ENCODE measurements at regions not wholly inside any gene's neighbourhood (a gene's known extent, or its start where the extent isn't known, plus 50 kb on each side); places are given as distances from the start of the nearest gene placed in this dataset.
"Not testable (repeated sequence)": the region's sequence is repeated elsewhere in the genome, so short reads cannot be mapped to it uniquely, and the experiment has no call there.

- no peak for DNase-seq (ENCODE audit: low read depth, low spot score)
- H3K4me3 ChIP-seq (ENCODE audit: low read length): no peak overlapping the region
These were observed 85.1 kb downstream of the ARL4C start for GRCh38 chr2:234411793-234412192.

- no peak for DNase-seq (ENCODE audit: low read depth, low spot score)
- no peak overlapping the region for H3K4me3 ChIP-seq (ENCODE audit: low read length)
These were observed 86.4 kb downstream of the ARL4C start for GRCh38 chr2:234410526-234410925.

GRCh38 chr2:234409590-234409989 lies 87.3 kb downstream of the ARL4C start:
- no peak for DNase-seq (ENCODE audit: low read depth, low spot score)

GRCh38 chr2:234406085-234406484 lies 90.8 kb downstream of the ARL4C start:
- no peak overlapping the region for H3K4me3 ChIP-seq (ENCODE audit: low read length)
- no peak for DNase-seq (ENCODE audit: low read depth, low spot score)

More at GRCh38 chr2:234409590-234409989, 87.3 kb downstream of the ARL4C start:
- no peak overlapping the region for H3K4me3 ChIP-seq (ENCODE audit: low read length)

GRCh38 chr2:234405462-234405861 lies 91.4 kb downstream of the ARL4C start:
- no peak for DNase-seq (ENCODE audit: low read depth, low spot score)
- H3K4me3 ChIP-seq (ENCODE audit: low read length): no peak overlapping the region

- no peak overlapping the region for H3K4me3 ChIP-seq (ENCODE audit: low read length)
- no peak for DNase-seq (ENCODE audit: low read depth, low spot score)
These were observed 91.9 kb downstream of the ARL4C start for GRCh38 chr2:234404957-234405356.

GRCh38 chr2:234403751-234404150 lies 93.1 kb downstream of the ARL4C start:
- no peak overlapping the region for H3K4me3 ChIP-seq (ENCODE audit: low read length)
- DNase-seq (ENCODE audit: low read depth, low spot score): no peak

GRCh38 chr2:234403074-234403473 lies 93.8 kb downstream of the ARL4C start:
- no peak for DNase-seq (ENCODE audit: low read depth, low spot score)
- no peak overlapping the region for H3K4me3 ChIP-seq (ENCODE audit: low read length)

- no peak for DNase-seq (ENCODE audit: low read depth, low spot score)
- H3K4me3 ChIP-seq (ENCODE audit: low read length): no peak overlapping the region
These were observed 95.5 kb downstream of the ARL4C start for GRCh38 chr2:234401426-234401825.

GRCh38 chr2:234399451-234400246 lies 97.2 kb downstream of the ARL4C start:
- no peak overlapping the region for H3K4me3 ChIP-seq (ENCODE audit: low read length)
- no peak for DNase-seq (ENCODE audit: low read depth, low spot score)

- H3K4me3 ChIP-seq (ENCODE audit: low read length): no peak overlapping the region
- no peak for DNase-seq (ENCODE audit: low read depth, low spot score)
These were observed 98.3 kb downstream of the ARL4C start for GRCh38 chr2:234398531-234398930.

- peak; percentile 45 for DNase-seq (ENCODE audit: low read depth, low spot score)
These were observed 100.9 kb downstream of the ARL4C start for GRCh38 chr2:234395891-234396420.

GRCh38 chr2:234394450-234394849 lies 102.4 kb downstream of the ARL4C start:
- no peak overlapping the region for H3K4me3 ChIP-seq (ENCODE audit: low read length)
- no peak for DNase-seq (ENCODE audit: low read depth, low spot score)

More at GRCh38 chr2:234395891-234396420, 100.9 kb downstream of the ARL4C start:
- H3K4me3 ChIP-seq (ENCODE audit: low read length): no peak overlapping the region

- H3K4me3 ChIP-seq (ENCODE audit: low read length): no peak overlapping the region
- DNase-seq (ENCODE audit: low read depth, low spot score): no peak
These were observed 103.5 kb downstream of the ARL4C start for GRCh38 chr2:234393354-234393753.

- no peak for DNase-seq (ENCODE audit: low read depth, low spot score)
- no peak overlapping the region for H3K4me3 ChIP-seq (ENCODE audit: low read length)
These were observed 104.8 kb downstream of the ARL4C start for GRCh38 chr2:234392041-234392615.

GRCh38 chr2:234391625-234392024 lies 105.3 kb downstream of the ARL4C start:
- no peak for DNase-seq (ENCODE audit: low read depth, low spot score)
- no peak overlapping the region for H3K4me3 ChIP-seq (ENCODE audit: low read length)

- H3K4me3 ChIP-seq (ENCODE audit: low read length); DNase-seq (ENCODE audit: low read depth, low spot score): not testable (repeated sequence)
These were observed 107.2 kb downstream of the ARL4C start for GRCh38 chr2:234389661-234390060.

GRCh38 chr2:234388591-234388990 lies 108.3 kb downstream of the ARL4C start:
- no peak overlapping the region for H3K4me3 ChIP-seq (ENCODE audit: low read length)
- no peak for DNase-seq (ENCODE audit: low read depth, low spot score)

GRCh38 chr2:234386971-234387370 lies 109.9 kb downstream of the ARL4C start:
- H3K4me3 ChIP-seq (ENCODE audit: low read length): no peak overlapping the region
- DNase-seq (ENCODE audit: low read depth, low spot score): no peak

- no peak overlapping the region for H3K4me3 ChIP-seq (ENCODE audit: low read length)
- DNase-seq (ENCODE audit: low read depth, low spot score): no peak
These were observed 114.8 kb downstream of the ARL4C start for GRCh38 chr2:234382131-234382530.
